CD14-positive monocyte (primary cell): ENCODE measurements at regions not wholly inside any gene's neighbourhood (a gene's known extent, or its start where the extent isn't known, plus 50 kb on each side); places are given as distances from the start of the nearest gene placed in this dataset.

Source experiments
- DNase-seq, 3 donors: peaks; one replicate each; pipeline ENCODE4 v3.0.0-alpha.2; 2011 to 2022
- H2AFZ ChIP-seq: 2 replicates; pipeline ENCODE4 v1.6.0; 2012; ENCODE audit warnings: mild to moderate bottlenecking, low read depth, low read length, inconsistent platforms; ENCODE audit not compliant: insufficient read depth, poor library complexity, severe bottlenecking
- H3K27ac ChIP-seq, 2 donors: 1 replicate in 1 of 2; 2 replicates in 1 of 2; pipeline ENCODE4 v1.5.1; 2012 to 2013; ENCODE audit warnings: low read length in 2 of 2, control low read depth in 1 of 2, inconsistent platforms in 1 of 2, low read depth in 1 of 2, mild to moderate bottlenecking in 1 of 2
- H3K27me3 ChIP-seq, 2 donors: one replicate each; pipeline versions ENCODE4 v1.6.0 to v1.6.1; 2011 to 2013; ENCODE audit warnings: low read length in 2 of 2; ENCODE audit not compliant: control insufficient read depth in 2 of 2, insufficient read depth in 2 of 2
- H3K36me3 ChIP-seq, 2 donors: replicated peaks in 1 of 2; 1 replicate in 1 of 2; 2 replicates in 1 of 2; pipeline versions ENCODE4 v1.5.1 to v1.6.1; 2012 to 2013; ENCODE audit warnings: low read length in 2 of 2, control low read depth in 1 of 2, inconsistent platforms in 1 of 2, mild to moderate bottlenecking in 1 of 2; ENCODE audit not compliant: insufficient read depth in 2 of 2, control insufficient read depth in 1 of 2
- H3K4me1 ChIP-seq, 2 donors: 1 replicate in 1 of 2; 2 replicates in 1 of 2; pipeline versions ENCODE4 v1.5.1 to v1.6.1; 2012 to 2013; ENCODE audit warnings: low read length in 2 of 2, control low read depth in 1 of 2, inconsistent platforms in 1 of 2, mild to moderate bottlenecking in 1 of 2, moderate library complexity in 1 of 2; ENCODE audit not compliant: insufficient read depth in 2 of 2, control insufficient read depth in 1 of 2
- H3K4me2 ChIP-seq: replicated peaks from 2 replicates; pipeline ENCODE3; 2012; ENCODE audit warnings: low read length, moderate library complexity, mild to moderate bottlenecking; ENCODE audit not compliant: poor library complexity, severe bottlenecking; ENCODE audit errors: extremely low read depth
- H3K4me3 ChIP-seq, 3 experiments: fragments of 200-600 bp in 1 of 3; sonication (generic) in 1 of 3; replicated peaks in 1 of 3; 1 replicate in 2 of 3; 2 replicates in 1 of 3; pipeline ENCODE4 v1.5.1; 2011 to 2013; ENCODE audit warnings: low read length in 3 of 3, mild to moderate bottlenecking in 3 of 3, control low read depth in 2 of 3, low read depth in 2 of 3, inconsistent platforms in 1 of 3, moderate library complexity in 1 of 3
- H3K79me2 ChIP-seq: 2 replicates; pipeline ENCODE4 v1.6.0; 2012; ENCODE audit warnings: mild to moderate bottlenecking, control low read depth, inconsistent platforms, low read length, moderate library complexity; ENCODE audit not compliant: insufficient read depth
- H3K9ac ChIP-seq: 2 replicates; pipeline ENCODE4 v1.6.0; 2017; ENCODE audit warnings: low read length, mild to moderate bottlenecking; ENCODE audit not compliant: insufficient read depth, poor library complexity, severe bottlenecking
- H3K9me3 ChIP-seq, 2 donors: replicated peaks in 1 of 2; 1 replicate in 1 of 2; 2 replicates in 1 of 2; pipeline versions ENCODE4 v1.5.1 to v1.6.1; 2012 to 2013; ENCODE audit warnings: low read length in 2 of 2, control low read depth in 1 of 2; ENCODE audit not compliant: control insufficient read depth in 1 of 2, insufficient read depth in 1 of 2
- H4K20me1 ChIP-seq: 2 replicates; pipeline ENCODE4 v1.6.0; 2012; ENCODE audit warnings: mild to moderate bottlenecking, low read length, control low read depth, moderate library complexity; ENCODE audit not compliant: insufficient read depth
- H3K27ac Mint-ChIP-seq, 7 donors: one replicate each; pipeline ENCODE4 v1.8.0; 2020; ENCODE audit warnings: mild to moderate bottlenecking in 7 of 7, mixed read lengths in 7 of 7, moderate library complexity in 6 of 7, inconsistent platforms in 2 of 7
- H3K27me3 Mint-ChIP-seq, 3 donors: one replicate each; pipeline ENCODE4 v1.8.0; 2021 to 2022; ENCODE audit warnings: low read depth in 3 of 3, mild to moderate bottlenecking in 3 of 3, mixed read lengths in 3 of 3, moderate library complexity in 3 of 3, inconsistent platforms in 1 of 3
- H3K36me3 Mint-ChIP-seq, 2 donors: one replicate each; pipeline ENCODE4 v1.8.0; 2020; ENCODE audit warnings: mixed read lengths in 2 of 2, inconsistent platforms in 1 of 2, mild to moderate bottlenecking in 1 of 2
- H3K4me1 Mint-ChIP-seq: one replicate; pipeline ENCODE4 v1.8.0; 2020; ENCODE audit warnings: mild to moderate bottlenecking, mixed read lengths
- H3K4me3 Mint-ChIP-seq, 2 donors: one replicate each; pipeline ENCODE4 v1.8.0; 2020; ENCODE audit warnings: mild to moderate bottlenecking in 2 of 2, mixed read lengths in 2 of 2, moderate library complexity in 1 of 2
- H3K9me3 Mint-ChIP-seq, 7 donors: one replicate each; pipeline ENCODE4 v1.8.0; 2020 to 2022; ENCODE audit warnings: mixed read lengths in 7 of 7, mild to moderate bottlenecking in 6 of 7, moderate library complexity in 6 of 7, inconsistent platforms in 2 of 7
- CTCF ChIP-seq: fragments of 200-600 bp; IDR thresholded peaks from one replicate; pipeline ENCODE4 v1.8.0; 2022; ENCODE audit warnings: antibody characterized with exemption, mild to moderate bottlenecking
- WGBS: methylation state at CpG from one replicate; pipeline ENCODE4 v1.1.5; 2013; ENCODE audit warnings: missing lambda C conversion rate; ENCODE audit not compliant: insufficient coverage; 5-methylcytosine and 5-hydroxymethylcytosine counted together
- intact Hi-C, 2 donors: fragments of 100-400 bp; cut with micrococcal nuclease; formaldehyde crosslinking; loops; one replicate each; pipeline versions ENCODE4 v1.15.0 to v1.15.1; 2023

- H3K27ac Mint-ChIP-seq, result no peak overlapping the region
- Histone ChIP-seq H3K79me2 (no peaks in the 10 kb centered on the region), H3K27ac (no peak overlapping the region), H3K36me3 (no peaks in the 10 kb centered on the region), H3K4me2 (no peak overlapping the region), H4K20me1 (no peaks in the 10 kb centered on the region), H3K27me3 (no peaks in the 10 kb centered on the region), H2AFZ (no peak overlapping the region), H3K4me1 (no peaks in the 10 kb centered on the region), H3K9me3 (no peaks in the 10 kb centered on the region), H3K9ac (no peak overlapping the region), H3K4me3 (no peak overlapping the region)
- no peak for TF ChIP-seq CTCF
- peaks cover 0 to 5% (median 0%) of the 10 kb centered on the region in 3 donors for H3K27me3 Mint-ChIP-seq
- no peak overlapping the region for H3K4me3 Mint-ChIP-seq
- H3K36me3 Mint-ChIP-seq, result no peaks in the 10 kb centered on the region
- peaks cover 0 to 6% (median 0%) of the 10 kb centered on the region in 7 donors for H3K9me3 Mint-ChIP-seq
- DNase-seq, result no peak
- 63% methylated on average over 2 of the region's 3 CpGs for WGBS
- intact Hi-C loops, result no loop called here
- H3K4me1 Mint-ChIP-seq, result no peaks in the 10 kb centered on the region
Measured at GRCh38 chr21:38970765-38971164, 165.0 kb downstream of the ETS2 start.

- Mint-ChIP-seq H3K4me3 (no peak overlapping the region), H3K9me3 (peaks cover 0 to 6% (median 0%) of the 10 kb centered on the region in 7 donors), H3K36me3 (no peaks in the 10 kb centered on the region), H3K4me1 (peaks cover 2% of the 10 kb centered on the region), H3K27ac (no peak overlapping the region), H3K27me3 (peaks cover 0 to 5% (median 2%) of the 10 kb centered on the region in 3 donors)
- no peaks in the 10 kb centered on the region for H3K27me3 ChIP-seq
- intact Hi-C loops, result no loop called here
- no peaks in the 10 kb centered on the region for H3K9me3 ChIP-seq
- DNase-seq, result no peak
- H3K36me3 ChIP-seq, result no peaks in the 10 kb centered on the region
- no peaks in the 10 kb centered on the region for H3K4me1 ChIP-seq
- H3K9ac ChIP-seq, result no peak overlapping the region
- TF ChIP-seq CTCF, result no peak
- no peak overlapping the region for H2AFZ ChIP-seq
- H3K4me2 ChIP-seq, result no peak overlapping the region
- H3K27ac ChIP-seq, result no peak overlapping the region
- whole genome bisulfite sequencing, result 73% methylated on average over 8 of the region's 12 CpGs
- no peaks in the 10 kb centered on the region for H3K79me2 ChIP-seq
- no peaks in the 10 kb centered on the region for H4K20me1 ChIP-seq
- no peak overlapping the region for H3K4me3 ChIP-seq
Measured at GRCh38 chr21:38968887-38969543, 163.3 kb downstream of the ETS2 start.
